ENCODE measurements at regions not wholly inside any gene's neighbourhood (a gene's known extent, or its start where the extent isn't known, plus 50 kb on each side); places are given as distances from the start of the nearest gene placed in this dataset.

- TF ChIP-seq CTCF (IDR thresholded peaks at IDR 0.05) (no peak), POLR2A (IDR thresholded peaks at IDR 0.05) (no peak)
These were observed 77.3 kb upstream of the TBCA start for GRCh38 chr5:77853353-77853907.

Data from heart left ventricle (tissue), 13 donors.